SHP77 (cell line): ENCODE measurements at regions not wholly inside any gene's neighbourhood (a gene's known extent, or its start where the extent isn't known, plus 50 kb on each side); places are given as distances from the start of the nearest gene placed in this dataset.

Experiments used
- DNase-seq, 2 experiments: peaks; one replicate each; lab custom pipeline; 2025; lab: John Stamatoyannopoulos, UW

- DNase-seq, result no peak
Observed at GRCh38 chr12:114903083-114903691, 219.2 kb upstream of the TBX3 start.

DNA sequence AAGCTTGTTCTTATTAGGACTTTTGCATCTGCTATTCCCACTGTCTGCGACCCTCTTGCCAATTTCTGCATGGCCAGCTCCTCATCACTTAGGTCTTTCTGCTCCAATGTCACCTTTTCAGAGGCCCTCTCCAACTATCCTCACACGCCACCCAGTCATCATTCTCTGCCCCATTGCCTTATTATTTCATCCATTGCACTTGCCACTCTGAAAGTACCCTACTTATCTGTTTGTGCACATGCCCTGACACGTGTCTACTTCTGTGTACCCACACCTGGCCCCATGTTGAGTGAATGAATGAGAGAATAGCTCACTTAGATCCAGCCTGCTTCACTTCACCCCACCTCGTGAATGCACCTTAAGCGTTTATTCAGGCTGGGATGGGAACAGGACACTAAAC lies 218.7 kb upstream of the TBX3 start:
- DNase-seq, result no peak

DNA sequence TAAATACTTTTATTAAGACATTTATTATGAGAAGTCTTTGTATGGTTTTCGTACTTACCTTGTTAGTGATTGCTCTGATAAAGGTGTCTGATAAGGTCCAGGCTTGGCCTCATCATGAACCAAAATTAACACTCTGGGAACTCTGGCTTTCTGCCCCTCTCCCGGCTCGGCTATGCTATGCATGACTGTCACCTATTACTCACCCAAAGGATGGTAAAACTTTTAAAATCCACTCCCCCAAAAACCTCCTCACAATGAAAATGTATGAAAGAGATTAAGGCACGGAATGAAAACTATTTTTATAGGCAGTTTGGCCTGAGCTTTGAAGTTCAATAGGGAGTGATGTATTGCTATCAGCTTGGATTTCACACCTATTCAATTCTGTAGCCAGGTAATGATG lies 217.3 kb upstream of the TBX3 start:
- no peak for DNase-seq

DNA sequence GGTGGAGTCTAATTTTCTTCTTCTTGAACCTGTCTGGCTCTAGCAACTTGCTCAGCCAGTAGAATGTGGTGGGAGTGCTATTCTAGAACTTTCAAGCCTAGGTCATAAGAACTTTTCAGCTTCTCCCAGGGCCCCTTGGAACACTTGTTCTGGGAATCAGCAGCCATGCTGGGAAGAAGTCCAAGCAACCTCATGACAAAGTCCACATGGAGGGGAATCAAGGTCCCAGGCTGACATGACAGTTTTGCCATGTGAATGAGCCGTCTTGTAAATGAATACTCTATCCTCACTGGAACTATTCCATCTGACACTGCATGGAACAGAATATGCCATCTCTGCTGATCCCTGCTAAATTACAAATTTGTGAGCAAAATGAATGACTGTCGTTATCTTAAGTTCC lies 214.2 kb upstream of the TBX3 start:
- DNase-seq, result no peak

GRCh38 chr12:114895827-114896226 lies 211.9 kb upstream of the TBX3 start:
- DNase-seq, result no peak

DNA sequence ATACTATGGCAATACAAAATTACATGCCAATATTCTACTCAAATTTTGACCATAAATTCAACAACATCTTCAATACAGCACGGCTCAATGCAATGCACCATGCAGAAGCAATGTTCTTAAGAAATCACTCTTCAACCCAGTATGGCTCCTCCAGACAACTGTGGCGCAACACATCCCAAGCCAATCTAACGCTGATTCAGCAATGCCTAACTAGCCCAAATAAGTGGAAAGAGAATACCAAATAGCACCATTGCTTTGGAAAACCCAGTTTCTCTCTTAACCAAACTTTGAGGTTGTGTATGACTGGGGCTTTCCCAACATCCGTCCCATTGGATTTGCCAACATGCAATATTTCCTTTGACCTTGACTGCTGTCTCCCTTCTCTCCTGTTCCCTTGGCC lies 211.1 kb upstream of the TBX3 start:
- no peak for DNase-seq

DNA sequence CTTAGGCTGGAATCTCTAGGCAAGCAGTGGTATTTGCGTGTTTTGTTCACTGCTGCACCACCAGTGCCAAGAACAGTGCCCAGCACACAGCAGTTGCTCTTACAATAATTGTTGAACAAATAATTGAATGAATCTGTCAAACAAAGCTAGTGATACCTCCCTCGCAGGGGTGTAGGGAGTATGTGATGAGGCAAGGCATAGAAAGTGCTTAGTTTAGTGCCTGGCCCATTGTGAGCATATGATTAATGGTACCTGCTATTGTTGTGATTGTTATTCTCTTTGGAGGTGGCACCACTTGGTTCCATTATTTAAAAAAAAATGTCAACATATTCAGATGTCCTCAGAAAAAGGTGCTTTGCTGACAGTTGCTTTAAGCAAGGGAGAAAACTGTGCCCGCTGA lies 210.1 kb upstream of the TBX3 start:
- no peak for DNase-seq

GRCh38 chr12:114888928-114889584 lies 205.1 kb upstream of the TBX3 start:
- DNase-seq, result no peak

DNA sequence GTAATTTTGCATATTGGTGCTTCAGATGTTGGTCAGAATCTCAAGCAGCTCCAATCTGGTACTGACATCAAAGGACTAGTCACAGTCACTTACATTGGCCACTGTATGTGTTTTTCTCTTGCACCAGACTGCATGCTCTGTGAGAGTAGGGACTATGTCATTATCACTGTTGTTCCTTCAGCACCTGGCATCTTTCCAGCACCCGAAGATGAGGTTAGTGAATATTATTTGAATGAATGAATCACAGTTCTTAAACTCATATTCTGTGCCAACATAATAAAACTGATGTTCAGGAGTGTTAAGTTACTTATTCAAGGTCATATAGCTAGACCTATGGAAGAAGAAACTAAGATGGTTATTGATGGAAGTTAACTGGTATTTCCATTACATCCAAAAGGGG lies 204.5 kb upstream of the TBX3 start:
- DNase-seq, result no peak

DNA sequence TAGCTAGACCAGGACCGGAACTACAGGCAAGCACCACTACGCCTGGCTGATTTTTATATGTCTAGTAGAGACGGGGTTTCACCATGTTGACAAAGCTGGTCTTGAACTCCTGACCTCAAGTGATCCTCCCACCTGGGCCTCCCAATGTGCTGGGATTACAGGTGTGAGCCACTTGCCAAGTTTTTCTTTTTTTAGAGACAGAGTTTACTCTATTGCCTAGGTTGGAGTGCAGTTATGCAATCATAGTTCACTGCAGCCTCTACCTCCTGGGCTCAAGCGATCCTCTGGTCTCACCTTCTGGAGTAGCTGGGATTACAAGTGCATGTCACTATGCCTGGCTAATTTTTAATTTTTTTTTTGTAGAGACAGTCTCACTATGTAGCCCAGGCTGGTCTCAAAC lies 201.5 kb upstream of the TBX3 start:
- DNase-seq, result no peak

DNA sequence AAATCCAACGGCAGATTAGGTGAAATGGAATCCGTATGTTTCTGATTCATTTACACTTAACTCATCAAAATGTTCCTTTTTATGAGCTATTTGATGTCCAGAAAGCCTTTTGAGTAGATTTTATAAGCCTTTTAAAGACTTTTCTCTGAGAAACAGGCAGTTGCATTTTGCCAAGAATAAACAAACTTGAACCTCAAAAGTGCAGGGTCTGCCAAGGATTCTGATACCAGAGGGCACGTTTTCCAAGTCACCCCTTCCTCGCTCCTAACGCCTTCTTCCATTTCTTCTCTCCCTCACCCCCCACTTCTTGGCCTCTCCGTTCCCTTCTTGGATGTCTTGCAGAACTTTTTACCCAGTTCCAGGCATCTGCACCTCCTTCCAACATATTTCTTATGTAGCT lies 200.6 kb upstream of the TBX3 start:
- DNase-seq, result no peak

DNA sequence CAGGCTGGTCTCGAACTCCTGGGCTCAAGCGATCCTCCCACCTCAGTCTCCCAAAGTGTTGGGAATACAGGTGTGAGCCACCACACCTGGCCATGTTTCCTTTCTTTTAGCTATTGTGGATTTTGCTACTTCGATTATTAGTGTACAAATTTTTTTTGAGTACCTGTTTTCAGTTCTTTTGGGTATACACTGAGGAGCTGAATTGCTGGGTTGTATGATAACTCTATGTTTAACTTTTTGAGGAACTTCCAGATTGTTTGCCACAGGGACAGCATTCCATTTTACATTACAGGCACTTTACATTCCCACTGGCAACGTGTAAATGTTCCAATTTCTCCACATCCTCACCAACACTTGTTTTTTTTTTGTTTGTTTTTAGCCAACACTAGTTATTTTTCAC lies 198.1 kb upstream of the TBX3 start:
- no peak for DNase-seq

GRCh38 chr12:114879354-114879753 lies 195.4 kb upstream of the TBX3 start:
- no peak for DNase-seq

DNA sequence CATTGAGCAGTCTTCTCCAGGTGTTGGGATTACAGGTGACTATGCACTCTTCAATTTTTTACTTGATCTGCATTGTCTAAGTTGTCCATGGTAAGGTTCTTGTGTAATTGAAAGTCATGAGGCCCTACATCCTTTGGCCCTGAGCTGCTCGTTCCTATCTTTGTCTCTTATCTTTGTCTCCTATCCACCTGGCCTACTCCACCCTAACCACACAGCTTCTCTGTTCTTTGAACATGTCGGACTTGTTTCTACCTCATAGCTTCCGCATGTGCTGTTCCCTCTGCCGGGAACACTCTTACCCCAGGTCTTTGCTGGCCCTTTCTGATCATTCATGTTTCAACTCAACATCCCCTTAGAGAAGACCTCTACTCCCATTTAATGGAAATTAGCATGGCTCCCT lies 194.8 kb upstream of the TBX3 start:
- DNase-seq, result no peak

- no peak for DNase-seq
Observed at GRCh38 chr12:114876968-114877680, 193.1 kb upstream of the TBX3 start.

DNA sequence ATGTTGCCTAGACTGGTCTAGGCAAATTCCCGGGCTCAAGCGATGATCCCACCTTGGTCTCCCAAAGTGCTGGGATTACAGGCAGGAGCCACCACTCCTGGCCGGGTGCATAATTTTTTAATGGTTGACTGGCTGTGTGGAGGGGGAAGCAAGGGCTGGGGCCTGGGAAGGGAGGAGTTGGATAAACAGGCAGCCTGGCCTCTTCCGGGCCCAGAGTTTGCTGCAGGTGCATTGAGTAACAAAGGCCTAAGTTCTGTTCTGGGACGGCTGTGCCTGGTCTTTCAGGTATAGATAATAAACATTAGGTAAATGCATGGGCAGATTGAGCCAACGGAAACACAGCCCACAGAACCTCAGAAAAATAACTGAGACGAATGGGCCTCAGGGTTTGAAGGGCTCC lies 191.3 kb upstream of the TBX3 start:
- DNase-seq, result no peak

- no peak for DNase-seq
Observed at GRCh38 chr12:114873656-114874055, 189.7 kb upstream of the TBX3 start.

- no peak for DNase-seq
Observed at GRCh38 chr12:114868995-114869834, 185.2 kb upstream of the TBX3 start.

DNA sequence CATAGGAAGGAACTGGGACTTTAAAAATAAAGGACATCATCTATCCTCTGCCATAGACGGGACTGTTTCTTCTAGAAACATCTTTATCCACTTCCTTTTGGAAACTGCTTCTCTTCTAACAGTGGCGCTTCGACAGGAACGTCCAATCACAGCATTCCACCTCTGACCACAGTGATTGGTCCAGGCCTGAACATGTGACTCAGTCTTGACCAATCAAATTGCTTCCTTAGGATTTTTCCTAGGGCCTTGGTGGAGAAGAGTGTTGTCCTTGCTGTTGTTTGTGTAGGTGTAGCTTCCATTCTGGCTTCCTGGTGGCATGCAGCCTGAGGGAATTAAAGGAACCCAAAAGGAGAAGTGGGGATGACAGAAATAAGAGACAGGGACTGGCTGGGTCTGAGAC lies 182.4 kb upstream of the TBX3 start:
- DNase-seq, result no peak

DNA sequence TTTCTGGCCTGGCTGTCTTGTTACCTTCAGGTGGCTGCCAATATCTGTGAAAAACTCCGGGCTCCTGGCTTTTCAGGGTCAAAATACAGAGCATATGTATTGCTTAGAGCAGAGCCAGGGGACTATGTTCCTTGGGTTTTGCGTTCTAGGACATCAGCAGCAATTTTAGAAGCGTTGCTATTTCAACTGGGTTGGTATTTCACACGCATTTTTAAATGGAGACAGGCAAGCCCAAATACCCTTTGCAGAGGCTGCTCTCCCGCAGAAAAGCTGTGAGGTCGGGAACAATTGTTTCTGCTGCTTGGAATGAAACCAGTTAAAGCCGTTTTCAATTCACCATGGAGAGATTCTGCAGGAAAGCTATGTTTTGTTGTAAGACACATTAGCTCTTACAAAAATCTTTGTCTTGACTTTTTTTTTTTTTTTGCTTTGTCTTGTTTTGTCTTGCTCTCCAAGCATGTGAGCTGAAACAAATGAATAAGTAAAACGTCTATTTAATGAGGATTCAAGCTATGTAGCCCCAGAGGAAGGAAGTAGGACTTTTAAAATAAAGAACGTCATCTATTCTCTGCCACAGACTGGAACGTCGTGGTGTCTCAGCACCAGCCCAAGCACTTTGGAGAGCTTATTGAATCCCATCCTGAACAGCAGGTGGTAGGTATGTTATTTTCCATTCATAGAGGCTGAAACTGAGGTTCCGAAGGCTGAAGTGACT lies 181.0 kb upstream of the TBX3 start:
- no peak for DNase-seq

GRCh38 chr12:114863911-114864310 lies 179.9 kb upstream of the TBX3 start:
- DNase-seq, result no peak

- DNase-seq, result no peak
Observed at GRCh38 chr12:114860969-114861368, 177.0 kb upstream of the TBX3 start.
